ENCODE measurements at regions not wholly inside any gene's neighbourhood (a gene's known extent, or its start where the extent isn't known, plus 50 kb on each side); places are given as distances from the start of the nearest gene placed in this dataset.
"Not testable (repeated sequence)": the region's sequence is repeated elsewhere in the genome, so short reads cannot be mapped to it uniquely, and the experiment has no call there.

DNA sequence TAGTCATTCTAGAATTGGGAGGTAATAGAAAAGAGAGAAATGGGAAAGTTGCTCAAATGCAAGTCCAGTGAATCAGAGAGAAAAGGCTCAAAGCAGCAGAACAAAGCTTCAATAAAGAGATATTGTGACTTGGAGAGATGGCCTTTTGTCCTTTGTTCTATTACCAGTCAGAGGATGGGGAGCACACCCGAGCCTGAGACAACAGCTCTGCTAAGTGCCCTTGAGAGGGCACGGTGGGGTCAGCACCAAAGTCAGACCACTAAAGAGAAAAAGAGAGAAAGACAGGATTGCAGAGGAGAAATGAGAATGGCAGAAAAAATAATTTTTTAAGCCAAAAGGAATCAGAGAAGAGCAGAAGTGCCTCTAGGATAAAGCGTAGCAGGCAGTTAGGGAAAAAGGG is 553.1 kb downstream of the TTLL7 start:
- DNase-seq: not testable (repeated sequence)

- DNase-seq: not testable (repeated sequence)
Measured at GRCh38 chr1:83442412-83442811, 556.5 kb downstream of the TTLL7 start.

- DNase-seq: not testable (repeated sequence)
Measured at GRCh38 chr1:83440586-83440985, 558.3 kb downstream of the TTLL7 start.

- not testable (repeated sequence) for DNase-seq
Measured at GRCh38 chr1:83440021-83440420, 558.9 kb downstream of the TTLL7 start.

DNA sequence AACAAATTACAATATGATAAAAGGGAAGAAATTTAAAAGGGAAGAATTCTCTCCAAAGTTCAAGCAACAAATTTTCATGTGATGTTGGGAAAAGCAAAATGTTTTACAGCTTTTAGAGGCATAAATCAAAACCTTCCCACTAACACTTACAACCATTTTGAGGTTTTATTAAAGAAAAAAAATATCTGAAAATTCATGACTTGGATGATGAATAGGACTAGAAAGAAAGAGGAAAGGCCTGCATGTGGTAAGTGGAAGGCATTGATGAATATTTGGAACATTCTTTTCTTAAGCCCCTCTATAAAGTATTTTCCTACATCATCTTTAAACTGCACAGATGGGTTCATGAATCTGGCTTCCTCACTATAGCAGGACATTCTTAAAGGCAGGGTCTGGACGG is 560.6 kb downstream of the TTLL7 start:
- not testable (repeated sequence) for DNase-seq

- DNase-seq: not testable (repeated sequence)
Measured at GRCh38 chr1:83435336-83435735, 563.6 kb downstream of the TTLL7 start.

- DNase-seq: not testable (repeated sequence)
Measured at GRCh38 chr1:83427566-83427965, 571.4 kb downstream of the TTLL7 start.

DNA sequence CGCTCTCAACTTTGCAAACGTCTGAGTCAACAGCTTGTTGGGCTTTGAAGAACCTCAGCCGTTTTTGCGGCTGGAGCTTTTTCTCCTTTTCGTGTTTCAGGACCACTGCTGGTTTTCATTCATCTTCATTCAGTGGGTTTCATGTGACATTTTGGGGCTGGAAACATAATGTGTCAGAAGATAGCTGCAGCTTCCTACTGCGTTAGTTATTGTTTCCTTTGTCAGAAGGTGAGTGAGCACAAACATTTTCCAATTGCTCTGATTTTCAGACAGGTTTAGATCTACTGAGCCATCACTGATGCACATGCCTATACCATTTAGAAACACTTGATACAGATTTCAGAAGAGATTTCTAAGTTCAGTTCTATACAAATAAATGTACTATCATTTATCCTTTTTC is 575.5 kb downstream of the TTLL7 start:
- not testable (repeated sequence) for DNase-seq

GRCh38 chr1:83418558-83418957 is 580.4 kb downstream of the TTLL7 start:
- no peak for DNase-seq

- not testable (repeated sequence) for DNase-seq
Measured at GRCh38 chr1:83413839-83414107, 585.2 kb downstream of the TTLL7 start.

DNA sequence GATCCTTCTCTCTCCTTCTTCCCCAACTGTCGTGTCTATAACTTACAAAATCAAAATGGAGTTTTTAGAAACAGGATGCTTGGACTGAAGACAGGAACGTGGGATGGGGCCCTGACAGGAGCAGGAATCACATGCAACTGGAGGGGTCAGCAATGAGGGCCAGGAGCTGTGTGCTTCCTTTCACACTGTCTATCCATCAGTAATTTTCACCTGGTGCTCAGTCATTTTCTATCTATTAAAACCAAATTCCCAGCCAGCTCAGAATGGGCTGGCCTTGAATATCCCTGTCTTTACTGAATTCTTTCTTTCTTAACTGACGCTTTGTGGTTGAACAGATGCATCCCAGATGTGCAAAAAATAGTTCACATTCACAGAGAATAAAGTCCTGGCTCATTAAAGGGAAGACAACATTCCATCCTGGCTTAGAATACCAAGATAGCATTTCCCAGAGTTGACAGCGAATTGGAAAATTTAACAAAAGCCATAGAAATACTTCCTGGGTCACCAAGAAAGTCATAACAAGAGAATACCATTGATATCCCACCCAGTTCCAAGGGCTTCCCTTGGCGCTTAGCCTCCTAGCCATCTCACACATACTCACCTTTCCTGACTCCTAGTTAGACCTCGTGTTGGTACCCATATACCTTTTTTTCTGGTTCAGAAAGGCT is 588.1 kb downstream of the TTLL7 start:
- DNase-seq: not testable (repeated sequence)

GRCh38 chr1:83406693-83407371 is 592.1 kb downstream of the TTLL7 start:
- DNase-seq: not testable (repeated sequence)

- DNase-seq: not testable (repeated sequence)
Measured at GRCh38 chr1:83405789-83406188, 593.1 kb downstream of the TTLL7 start.

DNA sequence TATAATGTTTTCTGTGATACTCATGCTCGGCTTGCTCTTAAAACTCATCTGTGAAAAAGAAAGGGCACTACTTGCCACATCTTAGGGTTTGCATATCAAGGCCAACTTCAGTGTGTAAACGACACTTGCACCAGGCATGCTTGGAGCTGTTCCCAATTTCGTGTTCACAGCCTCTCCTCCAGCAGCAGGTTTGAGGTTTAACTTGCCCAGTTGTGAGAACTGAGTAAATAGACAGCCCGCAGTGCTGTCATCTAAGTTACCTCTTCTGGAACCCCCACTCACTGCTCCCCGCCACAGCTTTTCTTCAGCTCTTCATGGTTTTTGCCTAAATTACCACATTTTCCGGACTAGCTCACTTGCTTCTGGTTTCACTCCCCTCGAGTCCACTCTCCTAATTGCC is 595.4 kb downstream of the TTLL7 start:
- not testable (repeated sequence) for DNase-seq

GRCh38 chr1:83401146-83401545 is 597.8 kb downstream of the TTLL7 start:
- DNase-seq: not testable (repeated sequence)

- DNase-seq: not testable (repeated sequence)
Measured at GRCh38 chr1:83400173-83400572, 598.8 kb downstream of the TTLL7 start.

DNA sequence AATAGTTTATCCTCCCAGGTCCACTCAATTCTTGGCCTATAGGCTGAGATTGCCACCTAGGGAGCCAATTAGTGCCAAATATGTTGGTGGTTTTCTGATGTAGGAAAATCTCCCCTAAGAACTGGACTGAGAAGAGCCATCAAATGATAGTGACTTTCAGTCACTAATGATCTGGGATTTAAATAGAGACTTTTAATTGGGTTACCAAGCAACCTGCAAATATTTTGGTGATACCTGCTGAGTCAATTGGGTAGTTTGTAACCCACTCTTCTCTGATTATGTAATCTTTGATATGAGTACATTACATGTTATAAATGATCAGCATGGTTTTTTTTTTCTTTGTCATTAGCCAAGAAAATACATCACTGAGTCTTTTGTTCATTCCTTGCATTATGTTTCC is 600.8 kb downstream of the TTLL7 start:
- not testable (repeated sequence) for DNase-seq

DNA sequence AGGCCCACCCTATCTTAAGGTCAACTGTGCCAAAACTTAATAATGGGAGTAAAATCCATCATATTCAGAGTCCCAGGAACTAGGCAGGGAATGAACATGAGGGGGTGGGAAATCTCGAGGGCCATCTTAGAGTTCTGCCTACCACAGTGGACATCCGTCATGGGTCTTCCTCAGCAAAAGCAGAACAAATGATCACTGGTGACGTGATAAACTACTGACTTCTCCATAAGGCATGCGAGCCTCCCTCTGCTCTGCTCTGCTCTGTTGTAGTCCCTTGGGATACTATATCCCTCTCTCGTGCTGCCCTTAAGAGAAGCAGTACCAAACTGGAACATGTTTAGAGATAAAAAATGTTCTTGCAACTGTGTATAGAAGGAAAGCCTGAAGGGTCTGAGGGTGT is 603.8 kb downstream of the TTLL7 start:
- not testable (repeated sequence) for DNase-seq

DNA sequence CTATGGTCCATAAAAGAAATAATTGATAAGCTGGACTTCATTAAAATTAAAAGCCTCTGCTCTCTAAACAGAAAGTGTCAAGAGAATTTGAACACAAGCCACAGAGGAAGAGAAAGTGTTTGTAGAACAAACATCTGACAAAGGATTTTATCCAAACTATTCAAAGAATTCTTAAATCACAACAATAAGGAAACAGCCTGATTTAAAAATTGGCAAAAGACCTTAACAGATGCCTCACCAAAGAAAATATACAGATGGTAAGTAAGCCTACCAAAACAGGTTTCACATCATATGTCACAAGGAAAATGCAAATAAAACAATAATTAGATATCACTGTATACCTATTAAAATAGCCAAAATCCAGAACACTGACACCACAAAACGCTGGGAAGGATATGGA is 612.0 kb downstream of the TTLL7 start:
- DNase-seq: not testable (repeated sequence)

GRCh38 chr1:83383107-83383506 is 615.8 kb downstream of the TTLL7 start:
- DNase-seq: not testable (repeated sequence)

DNA sequence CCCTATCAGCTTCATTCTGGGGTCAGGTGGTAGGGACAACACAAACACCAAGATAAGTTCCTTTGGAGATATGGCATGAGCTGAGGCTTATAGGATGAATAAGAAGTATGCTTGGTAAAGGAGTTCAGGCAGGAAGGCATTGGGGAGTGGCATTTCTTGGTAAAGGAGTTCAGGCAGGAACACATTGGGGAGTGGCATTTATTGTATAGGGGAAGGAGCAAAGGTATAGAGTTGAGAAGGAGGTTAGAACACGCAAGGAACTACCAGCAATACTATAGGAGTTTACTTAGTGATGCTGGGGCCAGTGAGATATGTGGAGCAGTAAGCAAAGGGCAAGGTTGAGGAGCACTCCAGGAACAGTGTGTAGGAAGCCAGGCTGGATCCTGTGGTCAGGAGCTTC is 625.9 kb downstream of the TTLL7 start:
- not testable (repeated sequence) for DNase-seq

- DNase-seq: not testable (repeated sequence)
Measured at GRCh38 chr1:83369853-83370252, 629.1 kb downstream of the TTLL7 start.

GRCh38 chr1:83365320-83365719 is 633.6 kb downstream of the TTLL7 start:
- not testable (repeated sequence) for DNase-seq

DNA sequence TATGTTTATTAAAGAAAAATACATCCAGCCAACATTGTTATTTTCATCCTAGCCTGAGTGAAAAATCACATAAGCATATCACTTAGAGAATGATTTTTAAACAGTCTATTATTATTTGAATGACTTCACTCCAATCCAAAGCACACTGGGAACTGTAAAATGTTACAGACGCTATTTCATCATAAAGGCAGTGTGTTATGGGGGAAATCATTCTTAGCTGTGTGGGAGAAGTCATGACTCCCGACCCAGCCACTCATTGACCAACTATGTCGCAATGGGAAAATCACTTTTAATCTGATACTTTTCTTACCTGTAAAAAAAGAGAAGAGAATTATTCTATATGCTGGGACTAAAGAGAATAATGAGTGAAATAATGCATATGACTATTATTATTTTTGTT is 653.6 kb downstream of the TTLL7 start:
- not testable (repeated sequence) for DNase-seq

DNA sequence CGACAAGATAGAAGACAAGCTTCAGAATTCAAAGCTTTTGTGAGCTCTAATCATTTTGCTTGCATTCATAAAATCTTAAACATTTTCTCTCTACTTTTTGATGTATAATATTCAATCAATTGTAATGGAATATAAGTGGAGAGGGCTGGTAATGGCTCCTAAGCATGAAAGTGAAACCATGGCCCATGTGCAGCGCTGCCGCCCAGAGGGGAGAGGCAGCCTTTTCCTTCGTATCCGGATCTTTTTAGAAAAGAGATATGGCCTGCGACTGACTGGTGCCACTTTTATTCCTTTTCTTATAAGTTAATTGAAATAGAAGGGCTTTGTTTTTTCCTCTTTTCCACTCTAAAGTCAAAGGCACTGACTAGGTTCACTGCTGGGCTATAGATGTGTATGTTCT is 655.2 kb downstream of the TTLL7 start:
- DNase-seq: not testable (repeated sequence)
